SK-N-SH (cell line): ENCODE measurements at regions not wholly inside any gene's neighbourhood (a gene's known extent, or its start where the extent isn't known, plus 50 kb on each side); places are given as distances from the start of the nearest gene placed in this dataset.

Source experiments
- CTCF ChIA-PET: fragments of 300-600, 350-600 bp; formaldehyde crosslinking; extraction: SDS; loops from one replicate; lab custom pipeline; 2021; lab: Yijun Ruan, JAX
- POLR2A ChIA-PET: fragments of 350-600 bp; sonication (Branson Sonifier 250); formaldehyde crosslinking; extraction: SDS; loops from one replicate; lab custom pipeline; 2020; ENCODE audit warnings: antibody characterized with exemption, inconsistent platforms; lab: Yijun Ruan, JAX
- DNase-seq: peaks from one replicate; pipeline ENCODE4 v3.0.0; 2012
- H2AFZ ChIP-seq: fragments of 200-600 bp; sonication (generic); 2 replicates; pipeline ENCODE4 v1.8.1; 2016; ENCODE audit warnings: antibody characterized with exemption, mild to moderate bottlenecking, low read depth
- H3F3A ChIP-seq: fragments of 200-600 bp; sonication (generic); replicated peaks from 2 replicates; pipeline ENCODE3; 2016; ENCODE audit warnings: antibody characterized with exemption, mild to moderate bottlenecking; ENCODE audit not compliant: insufficient read depth
- H3K27ac ChIP-seq, 2 experiments: fragments of 200-500 bp in 1 of 2; fragments of 200-600 bp in 1 of 2; sonication (Bioruptor generic) in 1 of 2; sonication (generic), shearing (Covaris generic) in 1 of 2; 2 replicates each; pipeline versions ENCODE4 v1.5.1 to v1.6.1; 2014 to 2016; ENCODE audit warnings: low read depth in 2 of 2, inconsistent platforms in 1 of 2, low read length in 1 of 2, mild to moderate bottlenecking in 1 of 2, mixed read lengths in 1 of 2
- H3K27me3 ChIP-seq: fragments of 200-600 bp; sonication (generic), shearing (Covaris generic); 2 replicates; pipeline ENCODE4 v1.6.1; 2016; ENCODE audit warnings: mixed run types; ENCODE audit not compliant: insufficient read depth
- H3K36me3 ChIP-seq, 2 experiments: fragments of 200-500 bp in 1 of 2; fragments of 200-600 bp in 1 of 2; sonication (Bioruptor generic) in 1 of 2; sonication (generic) in 1 of 2; replicated peaks in 1 of 2; 2 replicates each; pipeline versions ENCODE3 to v1.5.1; 2014 to 2016; ENCODE audit warnings: low read length in 1 of 2, mild to moderate bottlenecking in 1 of 2; ENCODE audit not compliant: insufficient read depth in 2 of 2, control insufficient read depth in 1 of 2
- H3K4me1 ChIP-seq, 2 experiments: fragments of 200-500 bp in 1 of 2; fragments of 200-600 bp in 1 of 2; sonication (Bioruptor generic) in 1 of 2; sonication (generic), shearing (Covaris generic) in 1 of 2; 2 replicates each; pipeline versions ENCODE4 v1.5.1 to v1.6.1; 2014 to 2016; ENCODE audit warnings: low read depth in 1 of 2, low read length in 1 of 2, mixed run types in 1 of 2; ENCODE audit not compliant: insufficient read depth in 2 of 2, control insufficient read depth in 1 of 2
- H3K4me2 ChIP-seq: fragments of 200-600 bp; sonication (generic), shearing (Covaris generic); 2 replicates; pipeline ENCODE4 v1.6.1; 2017; ENCODE audit warnings: mixed run types
- H3K4me3 ChIP-seq, 2 experiments: fragments of 200-500 bp in 1 of 2; fragments of 200-600 bp in 1 of 2; sonication (Bioruptor generic) in 1 of 2; sonication (generic), shearing (Covaris generic) in 1 of 2; 2 replicates each; pipeline versions ENCODE4 v1.5.1 to v1.8.1; 2014 to 2016; ENCODE audit warnings: low read depth in 2 of 2, inconsistent platforms in 1 of 2, low read length in 1 of 2, mild to moderate bottlenecking in 1 of 2, mixed read lengths in 1 of 2, moderate library complexity in 1 of 2
- H3K79me2 ChIP-seq: fragments of 200-600 bp; sonication (generic); 2 replicates; pipeline ENCODE4 v1.8.1; 2017; ENCODE audit warnings: mild to moderate bottlenecking; ENCODE audit not compliant: insufficient read depth
- H3K9ac ChIP-seq: fragments of 200-600 bp; sonication (generic); 2 replicates; pipeline ENCODE4 v1.6.1; 2017; ENCODE audit warnings: mixed run types
- H3K9me2 ChIP-seq: fragments of 200-600 bp; sonication (generic); 2 replicates; pipeline ENCODE4 v1.6.1; 2017; ENCODE audit warnings: mixed run types
- H3K9me3 ChIP-seq: fragments of 200-600 bp; sonication (generic); 2 replicates; pipeline ENCODE4 v1.6.1; 2017; ENCODE audit warnings: mixed run types, mild to moderate bottlenecking, moderate library complexity
- H4K20me1 ChIP-seq: fragments of 200-600 bp; sonication (generic); 2 replicates; pipeline ENCODE4 v1.6.1; 2017; ENCODE audit warnings: mild to moderate bottlenecking, mixed run types; ENCODE audit not compliant: insufficient read depth
- ELF1 ChIP-seq: IDR thresholded peaks from 2 replicates; pipeline ENCODE4 v1.4.0; 2012
- FOSL2 ChIP-seq: IDR thresholded peaks from 2 replicates; pipeline ENCODE4 v1.4.0; 2012; ENCODE audit warnings: low read depth, mild to moderate bottlenecking, moderate library complexity, borderline replicate concordance
- FOXM1 ChIP-seq: IDR thresholded peaks from 2 replicates; pipeline ENCODE4 v1.4.0; 2012; ENCODE audit warnings: low read depth, mild to moderate bottlenecking
- RCOR1 ChIP-seq: fragments of 150-350 bp; IDR thresholded peaks from 2 replicates; pipeline ENCODE4 v1.6.1; 2017; ENCODE audit warnings: antibody characterized with exemption, low read length
- RXRA ChIP-seq: IDR thresholded peaks from 2 replicates; pipeline ENCODE4 v1.4.0; 2012; ENCODE audit warnings: low read depth, mild to moderate bottlenecking, borderline replicate concordance
- WGBS: methylation state at CpG from one replicate; pipeline ENCODE4 v1.1.6; 2017; ENCODE audit warnings: low lambda C conversion rate; 5-methylcytosine and 5-hydroxymethylcytosine counted together
- TF ChIP-seq, protein P1 (sequence below): fragments of 200-600 bp; sonication (generic); IDR thresholded peaks from 2 replicates; pipeline ENCODE4 v1.6.1; 2017; ENCODE audit warnings: antibody characterized with exemption, mild to moderate bottlenecking, moderate library complexity
- TF ChIP-seq, protein P2 (sequence below): IDR thresholded peaks from 2 replicates; pipeline ENCODE4 v1.4.0; 2012; ENCODE audit warnings: low read depth
- TF ChIP-seq, protein P3 (sequence below): fragments of 150-350 bp; IDR thresholded peaks from 2 replicates; pipeline ENCODE4 v1.6.1; 2017; ENCODE audit warnings: antibody characterized with exemption, low read length, low read depth, borderline replicate concordance
- TF ChIP-seq, protein P4 (sequence below): IDR thresholded peaks from 2 replicates; pipeline ENCODE4 v1.6.1; 2012; ENCODE audit warnings: mild to moderate bottlenecking, low read depth, low read length, moderate library complexity

DNA sequence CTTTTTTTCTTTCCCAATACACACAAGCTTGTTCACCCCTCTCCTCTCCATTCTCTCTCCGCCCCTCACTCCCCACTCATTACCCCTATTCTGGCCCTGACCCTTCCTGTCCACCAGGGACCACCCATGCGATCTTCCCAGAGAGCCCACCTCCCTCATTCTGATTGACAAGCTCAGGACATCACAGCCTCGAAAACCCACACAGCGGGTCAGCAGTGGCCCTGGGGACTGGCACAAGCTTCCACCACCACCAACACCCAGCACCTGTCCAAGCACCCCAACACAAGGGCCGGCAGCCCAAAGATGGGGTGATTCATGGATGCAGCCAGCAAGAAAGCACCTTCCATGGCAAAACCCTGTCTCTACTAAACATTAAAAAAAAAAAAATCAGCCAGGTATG is 50.0 kb upstream of the USP6NL start:
- Histone ChIP-seq H3K4me1 (peaks cover 0 to 3% of the 10 kb centered on the region in 2 experiments; a peak in 1 of 4 replicates), H4K20me1 (no peaks in the 10 kb centered on the region), H3K9ac (no peak overlapping the region), H3K27ac (no peak overlapping the region), H3F3A (no peaks in the 10 kb centered on the region), H3K36me3 (no peaks in the 10 kb centered on the region), H2AFZ (no peak overlapping the region), H3K27me3 (no peaks in the 10 kb centered on the region; the same call in 1 of the 2 replicates), H3K9me3 (no peaks in the 10 kb centered on the region), H3K79me2 (no peaks in the 10 kb centered on the region), H3K4me2 (no peak overlapping the region), H3K9me2 (no peaks in the 10 kb centered on the region), H3K4me3 (no peak overlapping the region)
- POLR2A ChIA-PET, result interaction anchor here (0.6 kb wide), 1 partner anchor 367 kb away, joined by 3 read pairs; no protein-coding TSS in a partner anchor
- no peak for DNase-seq
- WGBS, result 82% methylated on average over 5 of the region's 5 CpGs
- TF ChIP-seq FOXM1 (no peak), RXRA (no peak), FOSL2 (no peak), RCOR1 (no peak), ELF1 (no peak)
- TF ChIP-seq, protein P1, sequence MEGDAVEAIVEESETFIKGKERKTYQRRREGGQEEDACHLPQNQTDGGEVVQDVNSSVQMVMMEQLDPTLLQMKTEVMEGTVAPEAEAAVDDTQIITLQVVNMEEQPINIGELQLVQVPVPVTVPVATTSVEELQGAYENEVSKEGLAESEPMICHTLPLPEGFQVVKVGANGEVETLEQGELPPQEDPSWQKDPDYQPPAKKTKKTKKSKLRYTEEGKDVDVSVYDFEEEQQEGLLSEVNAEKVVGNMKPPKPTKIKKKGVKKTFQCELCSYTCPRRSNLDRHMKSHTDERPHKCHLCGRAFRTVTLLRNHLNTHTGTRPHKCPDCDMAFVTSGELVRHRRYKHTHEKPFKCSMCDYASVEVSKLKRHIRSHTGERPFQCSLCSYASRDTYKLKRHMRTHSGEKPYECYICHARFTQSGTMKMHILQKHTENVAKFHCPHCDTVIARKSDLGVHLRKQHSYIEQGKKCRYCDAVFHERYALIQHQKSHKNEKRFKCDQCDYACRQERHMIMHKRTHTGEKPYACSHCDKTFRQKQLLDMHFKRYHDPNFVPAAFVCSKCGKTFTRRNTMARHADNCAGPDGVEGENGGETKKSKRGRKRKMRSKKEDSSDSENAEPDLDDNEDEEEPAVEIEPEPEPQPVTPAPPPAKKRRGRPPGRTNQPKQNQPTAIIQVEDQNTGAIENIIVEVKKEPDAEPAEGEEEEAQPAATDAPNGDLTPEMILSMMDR, result no peak
- TF ChIP-seq, protein P2, sequence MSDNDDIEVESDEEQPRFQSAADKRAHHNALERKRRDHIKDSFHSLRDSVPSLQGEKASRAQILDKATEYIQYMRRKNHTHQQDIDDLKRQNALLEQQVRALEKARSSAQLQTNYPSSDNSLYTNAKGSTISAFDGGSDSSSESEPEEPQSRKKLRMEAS, result no peak
- TF ChIP-seq, protein P3, sequence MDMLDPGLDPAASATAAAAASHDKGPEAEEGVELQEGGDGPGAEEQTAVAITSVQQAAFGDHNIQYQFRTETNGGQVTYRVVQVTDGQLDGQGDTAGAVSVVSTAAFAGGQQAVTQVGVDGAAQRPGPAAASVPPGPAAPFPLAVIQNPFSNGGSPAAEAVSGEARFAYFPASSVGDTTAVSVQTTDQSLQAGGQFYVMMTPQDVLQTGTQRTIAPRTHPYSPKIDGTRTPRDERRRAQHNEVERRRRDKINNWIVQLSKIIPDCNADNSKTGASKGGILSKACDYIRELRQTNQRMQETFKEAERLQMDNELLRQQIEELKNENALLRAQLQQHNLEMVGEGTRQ, result no peak
- TF ChIP-seq, protein P4, sequence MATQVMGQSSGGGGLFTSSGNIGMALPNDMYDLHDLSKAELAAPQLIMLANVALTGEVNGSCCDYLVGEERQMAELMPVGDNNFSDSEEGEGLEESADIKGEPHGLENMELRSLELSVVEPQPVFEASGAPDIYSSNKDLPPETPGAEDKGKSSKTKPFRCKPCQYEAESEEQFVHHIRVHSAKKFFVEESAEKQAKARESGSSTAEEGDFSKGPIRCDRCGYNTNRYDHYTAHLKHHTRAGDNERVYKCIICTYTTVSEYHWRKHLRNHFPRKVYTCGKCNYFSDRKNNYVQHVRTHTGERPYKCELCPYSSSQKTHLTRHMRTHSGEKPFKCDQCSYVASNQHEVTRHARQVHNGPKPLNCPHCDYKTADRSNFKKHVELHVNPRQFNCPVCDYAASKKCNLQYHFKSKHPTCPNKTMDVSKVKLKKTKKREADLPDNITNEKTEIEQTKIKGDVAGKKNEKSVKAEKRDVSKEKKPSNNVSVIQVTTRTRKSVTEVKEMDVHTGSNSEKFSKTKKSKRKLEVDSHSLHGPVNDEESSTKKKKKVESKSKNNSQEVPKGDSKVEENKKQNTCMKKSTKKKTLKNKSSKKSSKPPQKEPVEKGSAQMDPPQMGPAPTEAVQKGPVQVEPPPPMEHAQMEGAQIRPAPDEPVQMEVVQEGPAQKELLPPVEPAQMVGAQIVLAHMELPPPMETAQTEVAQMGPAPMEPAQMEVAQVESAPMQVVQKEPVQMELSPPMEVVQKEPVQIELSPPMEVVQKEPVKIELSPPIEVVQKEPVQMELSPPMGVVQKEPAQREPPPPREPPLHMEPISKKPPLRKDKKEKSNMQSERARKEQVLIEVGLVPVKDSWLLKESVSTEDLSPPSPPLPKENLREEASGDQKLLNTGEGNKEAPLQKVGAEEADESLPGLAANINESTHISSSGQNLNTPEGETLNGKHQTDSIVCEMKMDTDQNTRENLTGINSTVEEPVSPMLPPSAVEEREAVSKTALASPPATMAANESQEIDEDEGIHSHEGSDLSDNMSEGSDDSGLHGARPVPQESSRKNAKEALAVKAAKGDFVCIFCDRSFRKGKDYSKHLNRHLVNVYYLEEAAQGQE, result no peak
- CTCF ChIA-PET, result interaction anchor here (0.9 kb wide), 1 partner anchor 30 kb away, joined by 3 read pairs; no protein-coding TSS in a partner anchor
